H9 (cell line): ENCODE measurements at regions not wholly inside any gene's neighbourhood (a gene's known extent, or its start where the extent isn't known, plus 50 kb on each side); places are given as distances from the start of the nearest gene placed in this dataset.

Source experiments
- DNase-seq: peaks from one replicate; pipeline ENCODE4 v3.0.0-alpha.2; 2017
- H2AFZ ChIP-seq: one replicate; pipeline ENCODE4 v1.6.1; 2013; ENCODE audit warnings: mild to moderate bottlenecking, low read length, control low read depth, moderate library complexity
- H2AK5ac ChIP-seq: 2 replicates; pipeline ENCODE4 v1.6.1; 2013; ENCODE audit warnings: low read length, control low read depth, mixed read lengths; ENCODE audit not compliant: insufficient read length
- H2BK120ac ChIP-seq: one replicate; pipeline ENCODE4 v1.6.1; 2013; ENCODE audit warnings: low read depth, mild to moderate bottlenecking, low read length, control low read depth, inconsistent platforms; ENCODE audit not compliant: poor library complexity, severe bottlenecking
- H2BK12ac ChIP-seq: 2 replicates; pipeline ENCODE4 v1.6.1; 2013; ENCODE audit warnings: low read length, control low read depth, mixed read lengths, low read depth; ENCODE audit not compliant: insufficient read length
- H2BK15ac ChIP-seq: 2 replicates; pipeline ENCODE4 v1.6.1; 2013; ENCODE audit warnings: low read depth, low read length, control low read depth
- H2BK20ac ChIP-seq: one replicate; pipeline ENCODE4 v1.6.1; 2013; ENCODE audit warnings: low read depth, mild to moderate bottlenecking, low read length, control low read depth, inconsistent platforms; ENCODE audit not compliant: poor library complexity, severe bottlenecking
- H2BK5ac ChIP-seq: 2 replicates; pipeline ENCODE4 v1.6.1; 2013; ENCODE audit warnings: low read length, control low read depth, mixed read lengths; ENCODE audit not compliant: insufficient read length
- H3K14ac ChIP-seq: 2 replicates; pipeline ENCODE4 v1.6.1; 2013; ENCODE audit warnings: low read length, control low read depth; ENCODE audit not compliant: insufficient read depth
- H3K18ac ChIP-seq: 2 replicates; pipeline ENCODE4 v1.6.1; 2013; ENCODE audit warnings: low read depth, mild to moderate bottlenecking, mixed read lengths, low read length, control low read depth; ENCODE audit not compliant: insufficient read length
- H3K23ac ChIP-seq: 2 replicates; pipeline ENCODE4 v1.6.1; 2013; ENCODE audit warnings: low read length, control low read depth, mixed read lengths, low read depth; ENCODE audit not compliant: insufficient read length
- H3K23me2 ChIP-seq: 2 replicates; pipeline ENCODE4 v1.6.1; 2013; ENCODE audit warnings: low read depth, mild to moderate bottlenecking, mixed read lengths, low read length, control low read depth; ENCODE audit not compliant: insufficient read length, poor library complexity, severe bottlenecking
- H3K27ac ChIP-seq: 2 replicates; pipeline ENCODE4 v1.5.1; 2013; ENCODE audit warnings: low read length, control low read depth, mixed read lengths, low read depth; ENCODE audit not compliant: insufficient read length
- H3K27me3 ChIP-seq: 2 replicates; pipeline ENCODE4 v1.6.1; 2013; ENCODE audit warnings: low read length, control low read depth, inconsistent platforms; ENCODE audit not compliant: insufficient read depth
- H3K4ac ChIP-seq: 2 replicates; pipeline ENCODE4 v1.6.1; 2013; ENCODE audit warnings: low read depth, mild to moderate bottlenecking, control low read depth, inconsistent platforms, low read length, moderate library complexity
- H3K4me1 ChIP-seq: 2 replicates; pipeline ENCODE4 v1.6.1; 2013; ENCODE audit warnings: low read length, control low read depth, inconsistent platforms; ENCODE audit not compliant: insufficient read depth
- H3K4me2 ChIP-seq: 2 replicates; pipeline ENCODE4 v1.6.1; 2013; ENCODE audit warnings: low read length, control low read depth, mixed read lengths; ENCODE audit not compliant: insufficient read length, insufficient read depth
- H3K56ac ChIP-seq: 2 replicates; pipeline ENCODE4 v1.6.1; 2013; ENCODE audit warnings: low read depth, mild to moderate bottlenecking, mixed read lengths, low read length, control low read depth; ENCODE audit not compliant: insufficient read length
- H3K79me1 ChIP-seq: 2 replicates; pipeline ENCODE4 v1.6.1; 2013; ENCODE audit warnings: low read depth, mild to moderate bottlenecking, moderate library complexity, low read length, control low read depth, inconsistent platforms; ENCODE audit not compliant: insufficient read depth, poor library complexity, severe bottlenecking
- H3K79me2 ChIP-seq: 2 replicates; pipeline ENCODE4 v1.6.1; 2013; ENCODE audit warnings: low read length, control low read depth, inconsistent platforms; ENCODE audit not compliant: insufficient read depth
- H3K9ac ChIP-seq: 2 replicates; pipeline ENCODE4 v1.6.1; 2013; ENCODE audit warnings: low read length, control low read depth, mixed read lengths; ENCODE audit not compliant: insufficient read length; ENCODE audit errors: extremely low read depth
- H3K9me3 ChIP-seq: one replicate; pipeline ENCODE4 v1.6.1; 2013; ENCODE audit warnings: low read depth, low read length, inconsistent platforms; ENCODE audit not compliant: control insufficient read depth
- H3T11ph ChIP-seq: one replicate; pipeline ENCODE4 v1.6.1; 2013; ENCODE audit warnings: mild to moderate bottlenecking, low read length, control low read depth, inconsistent platforms
- H4K20me1 ChIP-seq: one replicate; pipeline ENCODE4 v1.6.1; 2013; ENCODE audit not compliant: control insufficient read depth, insufficient read length, insufficient read depth
- H4K5ac ChIP-seq: 2 replicates; pipeline ENCODE4 v1.6.1; 2013; ENCODE audit warnings: low read depth, mild to moderate bottlenecking, mixed read lengths, low read length, control low read depth; ENCODE audit not compliant: insufficient read length
- H4K8ac ChIP-seq: replicated peaks from 2 replicates; pipeline ENCODE4 v1.6.1; 2013; ENCODE audit warnings: low read length, control low read depth, mixed read lengths, low read depth; ENCODE audit not compliant: insufficient read length
- H4K91ac ChIP-seq: 2 replicates; pipeline ENCODE4 v1.6.1; 2013; ENCODE audit warnings: low read depth, mild to moderate bottlenecking, moderate library complexity, mixed read lengths, low read length, control low read depth; ENCODE audit not compliant: insufficient read length
- H3K27ac Mint-ChIP-seq, 3 experiments: 2 replicates in 2 of 3; 3 replicates in 1 of 3; pipeline ENCODE4 v1.8.0; 2020 to 2021; ENCODE audit warnings: mixed read lengths in 3 of 3, mild to moderate bottlenecking in 1 of 3, moderate library complexity in 1 of 3
- H3K27me3 Mint-ChIP-seq: 2 replicates; pipeline ENCODE4 v1.8.0; 2021; ENCODE audit warnings: low read depth, mild to moderate bottlenecking, moderate library complexity, mixed read lengths
- H3K36me3 Mint-ChIP-seq, 3 experiments: 2 replicates in 2 of 3; 3 replicates in 1 of 3; pipeline ENCODE4 v1.8.0; 2020 to 2021; ENCODE audit warnings: low read depth in 3 of 3, mixed read lengths in 3 of 3; ENCODE audit not compliant: insufficient read depth in 1 of 3
- H3K4me1 Mint-ChIP-seq, 2 experiments: 2 replicates each; pipeline ENCODE4 v1.8.0; 2020; ENCODE audit warnings: mixed read lengths in 2 of 2
- H3K4me3 Mint-ChIP-seq, 2 experiments: 2 replicates in 1 of 2; 3 replicates in 1 of 2; pipeline ENCODE4 v1.8.0; 2020 to 2021; ENCODE audit warnings: mild to moderate bottlenecking in 2 of 2, mixed read lengths in 2 of 2, moderate library complexity in 1 of 2
- H3K9me3 Mint-ChIP-seq, 2 experiments: 2 replicates in 1 of 2; 3 replicates in 1 of 2; pipeline ENCODE4 v1.8.0; 2020; ENCODE audit warnings: mild to moderate bottlenecking in 2 of 2, mixed read lengths in 2 of 2, moderate library complexity in 1 of 2
- WGBS: extraction: QIAGEN DNeasy Blood & Tissue Kit; methylation state at CpG from one replicate; pipeline ENCODE4 v1.1.7; 2013; ENCODE audit warnings: missing lambda C conversion rate, low lambda C conversion rate, mixed read lengths; ENCODE audit not compliant: insufficient read length; ENCODE audit errors: extremely low coverage; 5-methylcytosine and 5-hydroxymethylcytosine counted together
- TF ChIP-seq, protein P1 (sequence below): fragments of 200-600 bp; sonication (generic); conservative IDR thresholded peaks from 3 replicates; pipeline ENCODE4 v1.8.0; 2021; ENCODE audit warnings: antibody characterized with exemption, mild to moderate bottlenecking

DNA sequence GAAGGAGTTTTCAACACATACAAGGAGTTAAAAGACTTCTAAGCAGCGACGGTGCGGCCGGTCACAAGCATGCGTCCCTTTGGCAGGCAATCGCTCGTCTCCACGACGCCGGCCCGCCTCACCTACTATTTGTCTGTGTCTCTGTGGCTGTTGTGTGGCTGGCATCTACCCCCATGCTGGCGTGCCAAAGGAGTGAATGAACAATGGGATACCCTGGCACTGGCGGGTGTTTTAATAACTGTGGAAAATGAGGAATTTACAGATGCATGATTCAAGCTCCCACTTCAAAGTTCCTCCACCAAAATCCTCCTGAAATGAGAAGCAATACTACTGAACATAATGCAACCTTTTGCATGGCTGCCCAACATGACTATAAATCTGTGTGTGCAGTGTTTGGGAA lies 176.6 kb downstream of the KLF5 start:
- Histone ChIP-seq H3K27me3 (no peaks in the 10 kb centered on the region), H3K79me2 (no peaks in the 10 kb centered on the region), H3K9me3 (no peaks in the 10 kb centered on the region), H4K8ac (no peak overlapping the region), H4K91ac (no peak overlapping the region), H3K23me2 (no peaks in the 10 kb centered on the region), H4K5ac (no peak overlapping the region), H2BK5ac (no peak overlapping the region), H3K79me1 (no peaks in the 10 kb centered on the region), H3K23ac (no peak overlapping the region), H2BK20ac (no peak overlapping the region), H3K56ac (no peak overlapping the region), H2AFZ (no peak overlapping the region), H3K27ac (no peak overlapping the region), H2BK15ac (no peak overlapping the region), H3K9ac (no peak overlapping the region), H3T11ph (no peak overlapping the region), H3K18ac (no peak overlapping the region), H2BK12ac (no peak overlapping the region), H4K20me1 (no peaks in the 10 kb centered on the region), H3K4ac (no peak overlapping the region), H3K4me1 (no peaks in the 10 kb centered on the region), H3K4me2 (no peak overlapping the region), H2BK120ac (no peak overlapping the region), H3K14ac (no peak overlapping the region), H2AK5ac (no peak overlapping the region)
- H3K9me3 Mint-ChIP-seq = no peaks in the 10 kb centered on the region
- TF ChIP-seq, protein P1, sequence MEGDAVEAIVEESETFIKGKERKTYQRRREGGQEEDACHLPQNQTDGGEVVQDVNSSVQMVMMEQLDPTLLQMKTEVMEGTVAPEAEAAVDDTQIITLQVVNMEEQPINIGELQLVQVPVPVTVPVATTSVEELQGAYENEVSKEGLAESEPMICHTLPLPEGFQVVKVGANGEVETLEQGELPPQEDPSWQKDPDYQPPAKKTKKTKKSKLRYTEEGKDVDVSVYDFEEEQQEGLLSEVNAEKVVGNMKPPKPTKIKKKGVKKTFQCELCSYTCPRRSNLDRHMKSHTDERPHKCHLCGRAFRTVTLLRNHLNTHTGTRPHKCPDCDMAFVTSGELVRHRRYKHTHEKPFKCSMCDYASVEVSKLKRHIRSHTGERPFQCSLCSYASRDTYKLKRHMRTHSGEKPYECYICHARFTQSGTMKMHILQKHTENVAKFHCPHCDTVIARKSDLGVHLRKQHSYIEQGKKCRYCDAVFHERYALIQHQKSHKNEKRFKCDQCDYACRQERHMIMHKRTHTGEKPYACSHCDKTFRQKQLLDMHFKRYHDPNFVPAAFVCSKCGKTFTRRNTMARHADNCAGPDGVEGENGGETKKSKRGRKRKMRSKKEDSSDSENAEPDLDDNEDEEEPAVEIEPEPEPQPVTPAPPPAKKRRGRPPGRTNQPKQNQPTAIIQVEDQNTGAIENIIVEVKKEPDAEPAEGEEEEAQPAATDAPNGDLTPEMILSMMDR = no peak
- no peaks in the 10 kb centered on the region for H3K27me3 Mint-ChIP-seq
- peaks cover 0 to 2% of the 10 kb centered on the region in 2 experiments; a peak in 2 of 4 replicates for H3K4me1 Mint-ChIP-seq
- no peak for DNase-seq
- H3K36me3 Mint-ChIP-seq = no peaks in the 10 kb centered on the region
- WGBS = no CpG with 5 or more reads among the region's 13 CpGs
- H3K4me3 Mint-ChIP-seq = no peak overlapping the region
- no peak overlapping the region for H3K27ac Mint-ChIP-seq
